DMS79 (cell line): ENCODE measurements at regions not wholly inside any gene's neighbourhood (a gene's known extent, or its start where the extent isn't known, plus 50 kb on each side); places are given as distances from the start of the nearest gene placed in this dataset.

ENCODE experiments used
- DNase-seq: peaks from one replicate; lab custom pipeline; 2025; lab: John Stamatoyannopoulos, UW

DNA sequence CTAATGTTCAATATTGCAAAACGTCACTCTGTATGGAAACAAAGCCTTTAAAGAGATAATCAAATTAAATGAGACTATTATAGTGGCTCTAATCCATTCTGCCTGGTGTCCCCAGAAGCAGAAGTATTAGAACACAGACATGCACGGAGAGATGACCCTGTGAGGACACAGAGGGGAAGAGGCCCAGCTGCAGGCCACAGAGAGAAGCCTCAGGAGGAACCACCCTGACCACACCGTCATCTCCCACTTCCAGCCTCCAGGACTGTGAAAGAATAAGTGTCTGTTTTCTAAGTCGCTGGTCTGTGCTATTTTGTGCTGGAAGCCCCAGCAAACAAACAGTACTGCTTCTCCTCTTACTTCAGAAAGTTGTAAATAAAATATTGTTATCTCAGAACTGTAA lies 283.5 kb upstream of the ADARB2 start:
- DNase-seq, result no peak

DNA sequence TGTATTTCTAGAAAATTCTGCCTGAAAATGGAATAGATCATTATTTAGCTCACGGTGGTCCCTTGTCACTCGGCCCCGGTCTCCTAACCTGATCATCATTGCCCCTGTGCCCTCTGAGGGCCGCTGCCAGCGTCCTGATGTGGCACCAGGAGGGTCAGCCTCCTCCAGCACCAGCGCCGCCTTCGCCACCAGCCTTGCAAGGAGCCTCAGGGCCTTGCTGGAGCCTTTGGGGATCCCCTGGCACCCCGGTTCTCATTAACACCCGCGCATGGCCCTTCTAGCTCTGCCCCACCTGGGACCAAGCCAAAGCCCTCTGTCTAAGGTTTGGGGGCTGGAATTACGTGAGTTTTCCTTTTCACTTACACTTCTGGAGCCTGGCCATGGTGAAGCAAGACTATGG lies 282.5 kb upstream of the ADARB2 start:
- no peak for DNase-seq

DNA sequence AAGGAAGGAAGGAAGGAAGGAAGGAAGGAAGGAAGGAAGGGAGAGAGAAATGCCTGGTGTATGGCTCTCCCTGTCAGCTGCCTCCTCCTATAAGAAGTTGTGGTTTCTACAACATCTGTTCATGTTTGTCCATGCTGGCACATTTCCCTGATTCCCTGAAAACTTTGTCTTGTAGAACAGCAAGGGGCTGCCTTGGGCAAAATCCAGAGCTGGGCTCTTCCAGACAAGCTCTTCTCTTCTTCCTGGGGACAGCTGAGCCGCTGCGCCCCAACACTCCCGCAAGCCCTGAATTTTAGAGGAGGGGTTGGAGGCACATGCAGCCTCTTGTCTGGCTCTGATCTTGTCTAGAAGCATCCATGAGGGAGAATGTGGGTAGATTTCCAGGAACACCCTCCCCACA lies 282.0 kb upstream of the ADARB2 start:
- DNase-seq, result no peak

DNA sequence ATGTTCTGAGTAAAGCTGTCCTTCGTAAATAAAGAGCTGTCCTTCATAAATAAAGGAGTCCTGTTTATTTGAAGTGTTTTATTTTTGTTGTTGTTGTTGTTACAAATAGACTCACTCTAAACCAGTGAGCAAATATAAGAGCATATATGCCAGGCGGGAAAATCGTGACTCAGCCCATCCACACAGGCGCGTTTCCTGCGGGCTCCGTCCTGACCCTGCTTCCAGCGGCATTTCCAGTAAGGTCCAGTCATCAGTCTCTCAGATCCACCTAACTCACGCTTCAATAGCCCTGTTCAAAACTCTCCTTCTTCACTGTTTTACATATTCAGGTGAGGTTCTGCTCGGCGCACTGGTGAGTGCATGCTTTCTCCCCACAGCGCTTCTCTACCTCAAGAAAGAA lies 277.2 kb upstream of the ADARB2 start:
- DNase-seq, result no peak

DNA sequence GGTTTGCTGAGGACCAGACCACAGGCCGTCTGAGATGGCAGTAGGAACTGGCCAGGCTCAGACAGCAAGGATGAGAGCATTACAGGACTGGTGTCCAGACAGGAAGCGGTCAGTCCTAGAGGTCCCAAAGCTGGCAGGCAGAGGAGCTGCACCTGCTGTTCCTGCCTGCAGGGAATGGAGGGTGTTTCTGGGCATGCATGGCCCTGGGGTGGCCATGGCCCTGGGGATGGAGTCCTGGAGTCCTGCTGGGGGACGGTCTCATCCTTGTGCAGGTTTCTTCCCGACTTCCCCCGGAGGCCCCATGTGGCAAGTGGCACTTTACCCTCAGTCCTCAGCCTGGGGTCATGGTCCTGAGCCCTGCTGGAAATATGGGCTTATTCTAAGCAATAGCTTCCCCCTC lies 274.9 kb upstream of the ADARB2 start:
- no peak for DNase-seq

DNA sequence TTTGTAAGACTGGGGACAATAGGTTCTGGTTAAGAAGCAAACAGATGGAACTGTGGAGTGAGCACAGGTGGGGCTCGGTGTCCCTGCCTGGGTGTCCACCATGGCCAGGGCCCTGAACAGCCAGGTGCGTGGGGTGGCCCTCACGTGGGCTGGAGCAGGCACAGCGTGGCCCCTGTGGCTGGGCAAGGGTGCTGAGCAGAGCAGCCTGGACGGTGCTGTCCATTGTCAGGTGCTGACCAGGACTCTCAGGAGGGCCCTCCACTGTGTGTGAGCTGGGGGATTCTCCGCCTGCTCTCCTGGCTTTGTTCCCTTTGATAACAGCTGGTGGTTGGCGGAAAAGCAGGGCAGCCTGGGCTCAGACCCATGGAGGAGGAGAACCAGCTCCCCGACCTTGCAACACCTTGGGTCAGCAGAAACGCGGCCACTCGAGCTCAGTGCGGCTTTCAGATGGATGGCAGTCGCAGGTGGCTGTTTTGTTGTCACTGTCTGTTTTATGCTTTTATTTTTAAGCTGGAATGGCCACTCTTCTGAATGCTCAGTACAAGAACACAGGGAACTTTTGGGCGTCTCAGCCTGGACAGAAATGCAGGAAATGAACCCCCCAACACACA lies 273.9 kb upstream of the ADARB2 start:
- DNase-seq, result no peak

DNA sequence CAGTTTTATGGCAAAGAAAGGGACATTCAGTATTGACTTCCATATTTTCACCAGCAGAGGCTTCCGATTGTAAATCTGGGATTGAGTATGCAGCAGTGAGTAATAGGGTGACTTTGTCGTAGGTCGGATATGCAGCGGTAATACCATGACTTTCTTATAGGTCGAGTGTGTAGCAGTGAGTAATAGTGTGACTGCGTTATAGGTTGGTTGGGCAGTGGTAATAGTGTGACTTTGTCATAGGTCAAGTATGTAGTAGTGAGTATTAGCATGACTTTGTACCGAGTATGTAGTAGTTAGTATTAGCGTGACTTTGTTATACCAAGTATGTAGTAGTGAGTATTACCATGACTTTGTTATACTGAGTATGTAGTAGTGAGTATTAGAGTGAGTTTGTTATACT lies 268.2 kb upstream of the ADARB2 start:
- DNase-seq, result no peak

DNA sequence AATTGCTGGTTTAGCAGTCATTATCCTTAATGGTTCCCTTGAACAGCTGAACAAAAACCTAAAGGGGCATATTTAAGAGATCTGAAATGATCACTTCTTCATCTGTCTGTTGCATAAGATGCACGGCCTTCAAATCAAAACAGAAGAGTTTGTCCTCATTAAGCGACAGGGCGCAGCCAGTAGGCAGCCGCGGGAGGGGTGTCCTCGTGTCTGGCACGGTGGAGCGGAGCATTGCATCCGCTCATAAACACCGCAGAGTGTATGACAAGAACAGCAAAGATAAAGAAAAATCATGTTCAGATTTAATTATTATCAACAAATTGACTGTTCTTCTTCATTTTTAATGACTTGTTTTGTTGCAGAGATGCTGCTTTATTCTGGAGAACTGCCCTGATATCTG lies 255.6 kb upstream of the ADARB2 start:
- no peak for DNase-seq

DNA sequence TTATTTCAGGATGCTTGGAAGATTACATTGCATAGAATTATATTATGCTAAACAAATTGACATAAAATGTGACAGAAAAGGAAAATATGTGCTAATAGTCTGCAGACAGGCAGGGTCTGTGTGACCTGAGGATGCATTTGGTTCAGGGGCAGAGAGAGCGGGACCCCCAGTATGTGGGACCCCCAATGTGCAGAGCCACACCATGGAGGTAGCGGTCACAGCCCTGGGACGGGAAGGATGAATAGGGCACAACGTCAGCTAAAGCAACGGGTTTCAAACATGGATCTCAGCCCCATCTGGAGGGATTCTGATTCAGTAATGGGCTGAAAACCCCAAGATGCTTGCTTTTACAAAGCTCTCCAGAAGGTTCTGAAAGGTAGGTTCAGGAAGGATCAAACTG lies 251.8 kb upstream of the ADARB2 start:
- DNase-seq, result no peak

DNA sequence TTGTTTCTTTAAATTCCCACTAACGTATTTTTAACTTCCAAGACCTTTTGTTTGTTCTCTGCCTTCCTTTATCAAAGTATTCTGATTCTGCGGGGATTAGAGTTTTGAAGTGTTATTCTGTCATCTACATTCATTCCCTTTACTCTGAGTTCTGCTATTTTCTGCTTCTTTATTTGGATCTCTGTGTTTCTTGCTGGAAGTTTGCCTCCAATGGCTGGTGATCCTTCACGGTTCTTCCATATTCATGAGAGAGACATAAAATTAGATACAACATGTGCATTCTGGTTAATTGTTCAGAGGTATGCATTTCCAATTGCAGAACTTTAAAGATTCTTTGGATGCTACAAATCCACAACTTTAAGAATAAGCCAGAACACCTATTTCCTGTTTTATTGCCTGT lies 244.7 kb upstream of the ADARB2 start:
- no peak for DNase-seq

DNA sequence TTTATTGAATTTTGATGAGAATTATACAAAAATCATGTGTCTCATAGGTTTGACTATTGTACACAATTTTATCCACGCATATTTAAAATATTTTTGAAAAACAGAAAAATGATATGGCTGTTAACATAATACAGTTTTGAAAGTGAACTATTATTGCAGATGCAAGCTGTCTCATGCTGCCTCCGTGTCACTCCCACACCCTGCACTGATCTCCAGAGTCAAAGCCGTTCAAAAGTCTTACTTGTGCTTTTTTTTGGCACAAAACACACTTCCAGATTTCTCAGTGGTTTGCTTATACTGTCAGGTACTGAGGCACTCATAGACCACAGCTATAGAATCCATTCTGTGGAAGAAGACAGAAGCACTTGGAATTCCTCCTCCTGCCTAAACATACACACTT lies 243.1 kb upstream of the ADARB2 start:
- no peak for DNase-seq

DNA sequence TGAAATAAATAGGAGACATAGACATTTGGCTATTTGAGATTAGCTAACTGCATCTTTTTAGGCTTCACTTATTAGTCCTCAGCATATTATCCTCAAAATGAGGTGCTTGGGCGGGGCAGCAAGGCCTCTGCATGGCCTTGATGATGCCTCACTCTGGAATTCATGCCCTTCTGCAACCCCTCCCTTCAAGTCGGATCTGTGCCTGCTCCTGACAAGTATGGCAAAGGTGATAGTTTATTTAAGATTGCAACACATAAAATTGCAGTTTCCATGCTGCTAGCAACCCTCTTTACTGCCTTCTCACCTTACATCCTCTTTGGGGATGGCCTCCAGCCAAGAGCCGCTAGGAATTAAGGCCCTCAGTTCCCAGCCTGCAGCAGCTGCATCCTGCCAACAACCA lies 241.3 kb upstream of the ADARB2 start:
- DNase-seq, result no peak

DNA sequence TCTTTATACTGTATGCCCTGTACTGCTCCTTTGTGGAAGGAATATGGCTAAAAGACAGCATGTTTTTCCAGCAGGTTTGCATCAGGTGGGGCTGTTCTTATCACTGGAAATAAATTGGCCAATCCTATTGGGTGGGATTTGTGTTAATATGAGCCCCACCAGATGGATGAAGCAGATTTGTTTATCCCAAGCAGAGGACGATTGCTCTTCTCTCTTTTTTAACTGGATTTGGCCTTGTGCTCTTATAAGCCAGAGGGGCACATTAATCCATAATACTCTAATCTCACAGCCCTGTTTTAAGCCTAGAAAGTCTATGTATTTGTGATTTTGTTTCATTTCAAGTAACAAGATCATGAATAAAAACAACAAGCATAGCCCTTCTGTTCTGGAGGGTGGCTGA lies 240.1 kb upstream of the ADARB2 start:
- DNase-seq, result no peak

DNA sequence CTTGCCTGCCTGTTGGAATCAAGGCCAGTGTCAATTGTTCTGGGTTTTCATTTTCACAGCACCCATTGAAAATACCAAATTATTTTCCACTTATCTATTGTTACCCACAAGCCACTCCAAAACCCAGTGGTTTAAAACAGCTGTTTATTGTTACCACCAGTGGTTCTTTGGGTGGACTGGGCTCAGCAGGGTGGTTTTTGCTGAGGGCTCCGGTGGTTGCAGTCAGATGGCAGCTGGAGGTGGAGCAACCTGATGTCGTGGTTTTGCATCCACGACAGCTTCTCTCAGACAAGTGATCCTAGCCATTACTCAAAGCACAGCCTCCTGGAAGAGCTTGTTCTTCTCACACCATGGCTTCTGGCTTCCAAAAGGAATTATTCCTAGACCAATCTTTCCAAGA lies 235.1 kb upstream of the ADARB2 start:
- DNase-seq, result no peak

DNA sequence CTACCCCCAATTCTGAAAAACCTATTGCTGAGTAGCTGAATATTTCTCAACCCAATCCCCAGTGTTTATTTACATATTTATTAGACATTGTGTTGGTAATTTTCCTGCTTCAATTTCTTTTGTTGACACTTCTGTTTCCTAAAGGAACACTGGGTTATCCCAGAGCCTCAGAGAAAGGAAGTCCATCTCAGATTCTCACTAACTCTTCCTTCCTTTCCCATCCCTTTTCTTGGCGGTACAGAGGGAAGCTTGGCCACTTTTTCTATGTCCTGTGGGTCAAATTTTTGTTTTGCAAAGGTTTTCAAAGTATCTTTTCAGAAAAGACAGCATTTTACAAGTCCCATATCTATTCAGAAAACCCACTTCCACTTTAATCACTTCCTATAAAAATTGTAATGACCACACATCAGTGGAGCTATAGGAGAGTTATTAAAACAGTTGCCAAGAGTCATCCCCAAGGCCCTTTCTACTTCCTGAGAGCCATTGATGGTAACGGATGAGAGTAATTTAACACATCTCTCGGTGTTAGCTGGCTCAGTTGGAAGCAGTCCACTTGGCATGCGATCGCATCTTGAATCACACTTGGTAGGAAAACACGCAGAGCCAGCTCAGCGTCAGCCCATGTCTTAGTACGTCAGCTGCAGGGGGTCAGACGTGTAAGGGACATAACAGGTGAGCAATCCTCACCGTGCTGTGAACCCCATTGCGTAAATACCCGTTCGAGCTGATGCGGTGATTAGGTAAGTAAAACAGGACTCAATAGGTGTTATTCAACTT lies 231.1 kb upstream of the ADARB2 start:
- DNase-seq, result no peak

DNA sequence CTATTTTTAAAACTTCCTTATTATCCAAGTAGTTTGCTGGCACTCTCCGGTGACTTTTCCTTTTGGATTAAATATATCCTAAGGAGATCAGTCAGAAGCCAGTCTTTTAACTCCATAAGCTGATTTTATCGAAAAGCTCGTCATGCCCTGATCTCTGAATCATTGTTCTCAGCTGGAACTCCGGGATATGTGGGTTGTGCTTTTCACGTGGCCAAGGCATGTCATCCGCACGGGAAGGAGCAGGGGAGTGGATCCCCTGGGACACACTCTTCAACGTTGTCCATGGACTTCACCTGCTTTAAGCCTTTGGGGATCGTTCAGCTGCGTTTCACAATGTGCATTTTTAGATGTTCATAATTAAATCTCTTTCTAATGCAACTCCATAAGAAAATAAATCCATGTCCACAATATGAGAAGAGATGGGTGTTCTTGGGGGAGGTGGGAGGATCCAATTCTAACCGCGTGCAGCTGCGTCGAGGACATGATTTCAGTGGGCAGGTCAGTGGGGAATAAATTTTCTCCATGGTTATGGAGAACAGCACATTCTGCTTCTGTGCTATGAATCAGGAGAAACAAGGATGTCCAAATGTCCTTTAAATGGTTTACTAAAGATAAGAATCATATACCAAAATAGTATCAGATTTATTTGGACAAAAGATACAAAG lies 229.5 kb upstream of the ADARB2 start:
- DNase-seq, result no peak

DNA sequence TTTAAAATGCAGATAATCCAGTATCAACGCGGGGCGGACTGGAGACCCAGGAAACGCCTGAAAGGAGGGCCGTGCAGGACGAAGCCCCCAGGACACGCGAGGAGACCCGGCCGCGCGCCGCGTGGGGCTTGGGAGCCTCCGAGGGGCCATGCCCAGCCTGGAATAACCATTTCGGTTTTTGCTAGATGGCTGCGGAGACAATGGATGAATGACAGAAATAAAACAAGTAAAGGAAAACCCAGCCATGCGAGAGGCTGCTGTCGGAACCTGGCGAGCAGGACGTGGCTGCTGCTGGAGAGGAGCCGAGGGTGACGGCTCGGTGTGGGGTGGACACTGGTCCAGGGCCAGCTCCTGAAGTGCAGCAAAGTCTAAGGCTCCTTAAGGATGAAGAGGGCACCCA lies 227.2 kb upstream of the ADARB2 start:
- no peak for DNase-seq

DNA sequence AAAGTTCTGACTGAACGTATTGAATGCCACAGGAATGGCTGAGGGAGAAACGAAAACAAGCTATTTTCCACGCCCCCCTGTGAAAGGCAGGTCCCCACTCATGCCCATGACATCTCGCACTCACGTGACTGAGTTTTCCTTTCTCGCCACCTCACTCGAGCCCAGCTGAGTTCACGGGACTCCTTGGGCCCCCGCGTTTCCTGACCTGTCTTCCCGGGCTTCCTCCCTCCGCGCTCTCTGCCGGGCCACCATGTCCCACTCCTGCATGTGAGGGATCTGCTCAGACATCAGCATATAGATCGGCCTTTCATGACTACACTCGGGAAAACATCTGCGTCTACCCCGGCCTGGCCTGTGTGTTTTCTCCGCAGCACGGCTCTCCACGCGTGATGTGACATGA lies 226.0 kb upstream of the ADARB2 start:
- DNase-seq, result no peak

DNA sequence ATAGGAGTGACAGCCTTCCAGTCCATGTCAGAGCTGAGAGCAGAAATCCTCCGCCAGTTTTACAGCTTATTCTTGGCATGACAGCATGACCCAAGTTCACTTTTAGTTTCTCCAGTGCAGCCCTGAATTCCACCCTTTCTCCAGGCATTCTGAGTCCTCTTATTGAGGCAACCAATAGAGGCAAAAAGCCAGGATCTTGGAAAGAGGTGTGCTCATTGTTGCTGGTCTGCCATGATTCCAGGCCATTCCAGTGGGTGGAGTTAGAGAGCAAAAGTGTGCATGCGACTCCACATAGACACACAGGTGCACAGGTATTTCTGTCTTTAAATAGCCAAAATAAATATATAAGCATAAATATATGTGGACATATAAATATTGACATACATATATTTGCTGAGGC lies 224.7 kb upstream of the ADARB2 start:
- no peak for DNase-seq

DNA sequence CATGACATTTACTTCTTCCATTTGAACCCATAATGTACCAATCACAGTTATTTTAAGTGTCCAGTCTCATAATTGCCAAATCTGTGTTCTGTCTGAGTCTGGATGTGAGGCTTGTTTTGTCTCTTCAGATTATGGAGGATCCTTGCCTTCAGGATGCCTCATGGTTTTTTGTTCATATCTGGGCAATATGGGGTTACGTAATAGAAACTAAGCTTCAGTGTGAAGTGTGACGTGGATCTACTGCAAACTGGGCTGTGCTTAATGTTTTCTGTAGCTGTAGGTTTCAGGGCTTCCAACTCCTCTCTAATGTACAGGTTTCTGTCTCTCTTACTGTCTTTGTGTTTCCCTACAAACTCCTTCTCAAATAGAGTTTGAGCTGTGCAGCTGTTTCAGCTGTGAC lies 223.7 kb upstream of the ADARB2 start:
- DNase-seq, result no peak

DNA sequence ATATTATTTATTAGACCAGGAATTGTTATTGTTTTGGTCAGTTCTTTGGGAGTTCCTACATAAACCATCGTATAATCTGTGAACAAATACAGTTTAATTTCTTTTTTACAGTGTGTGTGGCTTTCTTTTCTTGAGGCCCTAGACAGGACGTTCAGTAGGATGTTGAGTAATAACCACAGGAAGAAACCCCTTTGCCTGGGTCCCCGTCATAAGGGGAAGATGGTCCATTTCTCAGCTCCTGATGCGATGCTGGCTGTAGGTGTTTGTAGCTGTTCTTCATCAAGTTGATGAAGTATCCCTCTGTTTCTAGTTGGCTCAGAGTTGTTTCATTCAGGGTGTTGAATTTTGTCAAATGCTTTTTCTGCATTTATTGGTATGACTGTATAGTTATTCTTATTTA lies 219.7 kb upstream of the ADARB2 start:
- no peak for DNase-seq

DNA sequence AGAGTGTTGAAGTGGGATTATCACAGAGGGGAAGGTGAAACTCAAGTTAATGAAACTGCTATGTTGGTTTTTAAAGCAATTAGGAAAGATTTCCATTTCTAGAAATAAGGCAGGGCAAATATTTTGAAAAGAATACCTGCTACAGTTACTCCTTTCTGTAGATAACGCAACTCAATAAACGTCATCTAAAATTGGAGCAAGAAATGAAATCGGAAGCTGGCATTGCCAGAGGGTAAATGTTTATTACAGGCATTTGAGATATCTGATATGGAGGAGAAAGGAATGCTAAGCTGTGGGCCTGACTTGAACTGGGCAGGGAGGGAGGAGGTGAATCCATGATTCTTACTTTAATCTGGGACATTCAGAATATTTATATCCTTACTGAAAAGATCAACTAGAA lies 217.0 kb upstream of the ADARB2 start:
- DNase-seq, result no peak
